ENCODE measurements at regions not wholly inside any gene's neighbourhood (a gene's known extent, or its start where the extent isn't known, plus 50 kb on each side); places are given as distances from the start of the nearest gene placed in this dataset.

DNA sequence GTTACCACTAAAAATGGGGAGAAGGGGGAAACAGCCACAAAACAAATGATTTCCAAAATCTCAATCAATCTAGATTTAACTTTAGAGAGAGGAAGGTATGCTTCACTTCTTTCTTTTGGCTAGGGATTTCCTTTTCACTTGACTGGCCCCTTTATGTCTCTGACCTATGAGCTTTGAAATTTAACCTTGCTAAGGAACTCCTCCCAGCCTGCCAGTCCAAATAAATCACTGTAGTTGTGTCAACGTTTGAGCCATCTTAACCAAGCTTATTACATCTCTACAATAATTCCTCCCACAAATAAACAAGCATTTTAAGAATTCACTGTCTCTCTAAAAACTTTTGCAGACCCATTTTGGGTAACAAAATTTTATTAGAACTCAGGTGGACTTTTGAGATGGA is 315.5 kb upstream of the CELF2 start:
- CTCF ChIA-PET, result interaction anchor here (1.6 kb wide), 1 partner anchor 25 kb away, joined by 3 read pairs; no protein-coding TSS in a partner anchor
- DNase-seq (ENCODE audit: extremely low spot score), result no peak
- TF ChIP-seq, protein P1, sequence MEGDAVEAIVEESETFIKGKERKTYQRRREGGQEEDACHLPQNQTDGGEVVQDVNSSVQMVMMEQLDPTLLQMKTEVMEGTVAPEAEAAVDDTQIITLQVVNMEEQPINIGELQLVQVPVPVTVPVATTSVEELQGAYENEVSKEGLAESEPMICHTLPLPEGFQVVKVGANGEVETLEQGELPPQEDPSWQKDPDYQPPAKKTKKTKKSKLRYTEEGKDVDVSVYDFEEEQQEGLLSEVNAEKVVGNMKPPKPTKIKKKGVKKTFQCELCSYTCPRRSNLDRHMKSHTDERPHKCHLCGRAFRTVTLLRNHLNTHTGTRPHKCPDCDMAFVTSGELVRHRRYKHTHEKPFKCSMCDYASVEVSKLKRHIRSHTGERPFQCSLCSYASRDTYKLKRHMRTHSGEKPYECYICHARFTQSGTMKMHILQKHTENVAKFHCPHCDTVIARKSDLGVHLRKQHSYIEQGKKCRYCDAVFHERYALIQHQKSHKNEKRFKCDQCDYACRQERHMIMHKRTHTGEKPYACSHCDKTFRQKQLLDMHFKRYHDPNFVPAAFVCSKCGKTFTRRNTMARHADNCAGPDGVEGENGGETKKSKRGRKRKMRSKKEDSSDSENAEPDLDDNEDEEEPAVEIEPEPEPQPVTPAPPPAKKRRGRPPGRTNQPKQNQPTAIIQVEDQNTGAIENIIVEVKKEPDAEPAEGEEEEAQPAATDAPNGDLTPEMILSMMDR (IDR thresholded peaks at IDR 0.05; ENCODE audit: control extremely low read depth, extremely low read depth, low read depth, missing control alignments), result no peak
- POLR2A ChIA-PET, result no interaction called here

DNA sequence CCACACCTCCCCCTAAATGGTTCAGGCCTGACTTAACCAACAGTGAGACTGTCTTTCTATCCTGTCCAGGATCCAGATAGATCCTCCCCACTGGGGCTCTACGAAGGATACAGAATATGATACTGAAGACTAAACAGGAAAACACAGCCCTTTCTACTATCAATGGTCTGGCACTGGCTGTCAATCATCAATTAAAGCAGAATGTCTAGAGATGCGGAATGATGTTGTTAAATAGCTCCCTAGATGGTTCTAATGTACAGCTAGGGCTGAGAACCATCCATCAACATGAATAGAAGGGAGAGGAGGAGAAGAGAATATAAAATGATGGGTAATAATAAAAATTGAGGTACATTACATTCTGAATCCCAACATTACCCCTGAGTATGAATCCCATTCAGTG is 314.3 kb upstream of the CELF2 start:
- DNase-seq (ENCODE audit: extremely low spot score), result no peak
- POLR2A ChIA-PET, result no interaction called here
- CTCF ChIA-PET, result interaction anchor here (1.6 kb wide), 1 partner anchor 26 kb away, joined by 3 read pairs; no protein-coding TSS in a partner anchor
- TF ChIP-seq, protein P1 (IDR thresholded peaks at IDR 0.05; ENCODE audit: control extremely low read depth, extremely low read depth, low read depth, missing control alignments), result no peak

DNA sequence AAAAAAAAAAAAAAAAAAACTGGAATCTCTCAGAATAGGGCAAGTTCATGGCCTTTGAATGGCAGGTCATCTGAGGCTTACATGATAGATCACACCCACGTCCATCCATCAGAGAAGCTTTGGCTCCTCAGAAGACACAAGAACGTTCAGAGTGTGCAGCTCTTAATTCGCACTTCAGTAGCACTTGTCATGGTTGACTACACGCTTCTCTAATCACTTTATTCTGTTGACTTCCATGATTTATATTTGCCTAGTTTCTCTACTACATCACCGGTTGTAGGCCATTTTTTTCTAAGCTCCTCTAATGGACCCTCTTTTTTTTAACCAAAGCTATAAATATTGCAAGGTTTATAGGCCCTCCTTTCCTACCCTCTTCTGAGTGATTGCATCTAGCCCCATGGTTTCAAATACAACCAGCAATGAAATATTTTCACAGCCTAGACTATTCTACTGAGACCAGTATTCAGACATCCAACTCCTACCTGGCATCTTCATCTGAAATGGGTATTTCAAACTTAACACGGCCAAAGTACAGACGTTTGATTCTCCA is 305.4 kb upstream of the CELF2 start:
- TF ChIP-seq, protein P1 (IDR thresholded peaks at IDR 0.05; ENCODE audit: control extremely low read depth, extremely low read depth, low read depth, missing control alignments), result no peak
- no peak for DNase-seq (ENCODE audit: extremely low spot score)
- ChIA-PET POLR2A (no interaction called here), CTCF (no interaction called here)

DNA sequence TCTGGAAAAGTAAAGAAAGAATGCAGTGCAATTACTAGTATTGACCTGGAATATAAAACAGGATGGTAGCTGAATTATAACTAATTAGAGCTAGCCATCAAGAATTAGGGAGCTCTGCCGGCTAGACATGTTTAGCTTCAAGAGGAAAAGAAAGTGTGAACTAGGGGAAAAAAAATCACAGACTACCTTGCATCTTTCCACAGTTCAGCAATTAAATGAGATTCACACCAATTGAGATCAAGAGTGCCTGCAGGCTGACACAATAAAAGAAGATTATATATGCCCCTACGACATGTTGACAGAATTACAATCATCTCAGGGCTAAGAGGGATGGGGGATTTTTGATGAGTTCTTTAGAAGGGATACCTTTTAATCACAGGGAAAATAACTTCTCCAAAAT is 303.3 kb upstream of the CELF2 start:
- POLR2A ChIA-PET, result no interaction called here
- DNase-seq (ENCODE audit: extremely low spot score), result no peak
- TF ChIP-seq, protein P1 (IDR thresholded peaks at IDR 0.05; ENCODE audit: control extremely low read depth, extremely low read depth, low read depth, missing control alignments), result no peak
- CTCF ChIA-PET, result no interaction called here

GRCh38 chr10:10716972-10717371 is 300.7 kb upstream of the CELF2 start:
- TF ChIP-seq, protein P1 (IDR thresholded peaks at IDR 0.05; ENCODE audit: control extremely low read depth, extremely low read depth, low read depth, missing control alignments), result no peak
- CTCF ChIA-PET, result interaction anchor here (1.4 kb wide), 1 partner anchor 20 kb away, joined by 3 read pairs; no protein-coding TSS in a partner anchor
- no peak for DNase-seq (ENCODE audit: extremely low spot score)
- POLR2A ChIA-PET, result no interaction called here

DNA sequence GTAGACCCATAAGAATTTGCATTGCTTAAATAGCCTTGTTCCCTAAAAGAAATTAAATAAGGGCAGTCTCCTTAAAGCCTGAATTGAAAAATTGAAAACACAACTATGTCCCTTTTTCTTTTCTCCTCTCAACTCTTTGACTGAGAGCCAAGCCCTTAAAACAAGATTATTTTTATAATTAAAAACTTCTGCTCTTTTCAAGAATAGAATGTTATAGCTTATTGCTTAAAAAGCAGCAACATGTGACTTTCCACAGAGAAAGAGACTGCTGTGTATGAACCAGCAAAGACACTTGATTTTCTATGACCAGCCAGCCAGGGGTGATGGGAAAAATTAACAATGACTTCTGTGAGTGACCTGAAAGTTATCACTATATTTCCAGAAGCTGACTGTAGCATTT is 295.2 kb upstream of the CELF2 start:
- no peak for DNase-seq (ENCODE audit: extremely low spot score)
- TF ChIP-seq, protein P1 (IDR thresholded peaks at IDR 0.05; ENCODE audit: control extremely low read depth, extremely low read depth, low read depth, missing control alignments), result no peak
- POLR2A ChIA-PET, result no interaction called here
- CTCF ChIA-PET, result no interaction called here
